Calu3 (cell line): ENCODE measurements at regions not wholly inside any gene's neighbourhood (a gene's known extent, or its start where the extent isn't known, plus 50 kb on each side); places are given as distances from the start of the nearest gene placed in this dataset.

ENCODE experiments used
- BruUV-seq: library from RNA; stranded (reverse); fragments of 400-500 nt; replicated peaks from 2 replicates; lab custom pipeline; 2021; lab: Mats Ljungman, UMichigan
- CTCF ChIA-PET: fragments of 300-600 bp; sonication (Branson Sonifier 250); formaldehyde crosslinking; loops from one replicate; lab custom pipeline; 2022; ENCODE audit warnings: antibody characterized with exemption; lab: Charles Lee
- DNase-seq: peaks from one replicate; pipeline ENCODE4 v3.0.0; 2022
- H3K27ac Mint-ChIP-seq: one replicate; pipeline ENCODE4 v1.8.0; 2022; ENCODE audit warnings: mixed read lengths; ENCODE audit not compliant: unreplicated experiment
- H3K27me3 Mint-ChIP-seq: one replicate; pipeline ENCODE4 v1.8.0; 2022; ENCODE audit warnings: mixed read lengths; ENCODE audit not compliant: unreplicated experiment
- H3K36me3 Mint-ChIP-seq: one replicate; pipeline ENCODE4 v1.8.0; 2022; ENCODE audit warnings: mild to moderate bottlenecking, moderate library complexity, mixed read lengths; ENCODE audit not compliant: insufficient read depth, unreplicated experiment
- H3K4me1 Mint-ChIP-seq: one replicate; pipeline ENCODE4 v1.8.0; 2022; ENCODE audit warnings: mild to moderate bottlenecking, low read depth, mixed read lengths; ENCODE audit not compliant: unreplicated experiment
- H3K4me3 Mint-ChIP-seq: one replicate; pipeline ENCODE4 v1.8.0; 2022; ENCODE audit warnings: mild to moderate bottlenecking, low read depth, moderate library complexity, mixed read lengths; ENCODE audit not compliant: unreplicated experiment
- H3K9me3 Mint-ChIP-seq: one replicate; pipeline ENCODE4 v1.8.0; 2022; ENCODE audit warnings: low read depth, mixed read lengths; ENCODE audit not compliant: unreplicated experiment
- CTCF ChIP-seq: fragments of 200-600 bp; IDR thresholded peaks from one replicate; pipeline ENCODE4 v1.8.0; 2022; ENCODE audit warnings: antibody characterized with exemption; ENCODE audit not compliant: unreplicated experiment
- intact Hi-C: fragments of 100-400 bp; cut with micrococcal nuclease; formaldehyde crosslinking; loops from one replicate; pipeline ENCODE4 v1.10.0; 2022; ENCODE audit not compliant: unreplicated experiment

GRCh38 chr2:103527278-103527677, 765.4 kb downstream of the TMEM182 start:
- H3K36me3 Mint-ChIP-seq = no peaks in the 10 kb centered on the region
- H3K4me3 Mint-ChIP-seq = no peak overlapping the region
- no TSS peak for BruUV-seq
- intact Hi-C loops = no loop called here
- no peaks in the 10 kb centered on the region for H3K27me3 Mint-ChIP-seq
- no peak for TF ChIP-seq CTCF
- DNase-seq = no peak
- no peak overlapping the region for H3K27ac Mint-ChIP-seq
- no peaks in the 10 kb centered on the region for H3K4me1 Mint-ChIP-seq
- CTCF ChIA-PET = interaction anchor here (0.6 kb wide), 1 partner anchor 99 kb away, joined by 3 read pairs; no protein-coding TSS in a partner anchor
- H3K9me3 Mint-ChIP-seq = peaks cover 4% of the 10 kb centered on the region

- Mint-ChIP-seq H3K4me1 (no peaks in the 10 kb centered on the region), H3K27me3 (no peaks in the 10 kb centered on the region), H3K4me3 (no peak overlapping the region), H3K27ac (no peak overlapping the region), H3K9me3 (peaks cover 4% of the 10 kb centered on the region), H3K36me3 (no peaks in the 10 kb centered on the region)
- no peak for DNase-seq
- CTCF ChIA-PET = no interaction called here
- no TSS peak for BruUV-seq
- intact Hi-C loops = no loop called here
- no peak for TF ChIP-seq CTCF
Observed at GRCh38 chr2:103529798-103530502, 768.1 kb downstream of the TMEM182 start.

- BruUV-seq = no TSS peak
- CTCF ChIA-PET = no interaction called here
Observed at GRCh38 chr2:103552775-103553174, 790.9 kb downstream of the TMEM182 start.

GRCh38 chr2:103594823-103595222, 833.0 kb downstream of the TMEM182 start:
- no peak for DNase-seq
- Mint-ChIP-seq H3K36me3 (no peaks in the 10 kb centered on the region), H3K9me3 (peaks cover 15% of the 10 kb centered on the region), H3K27me3 (no peaks in the 10 kb centered on the region), H3K4me1 (no peaks in the 10 kb centered on the region), H3K4me3 (no peak overlapping the region), H3K27ac (no peak overlapping the region)
- no peak for TF ChIP-seq CTCF
- CTCF ChIA-PET = no interaction called here
- intact Hi-C loops = no loop called here
- BruUV-seq = no TSS peak

More at GRCh38 chr2:103552775-103553174, 790.9 kb downstream of the TMEM182 start:
- Mint-ChIP-seq H3K4me3 (no peak overlapping the region), H3K36me3 (no peaks in the 10 kb centered on the region), H3K9me3 (peaks cover 22% of the 10 kb centered on the region), H3K27me3 (no peaks in the 10 kb centered on the region), H3K4me1 (no peaks in the 10 kb centered on the region), H3K27ac (no peak overlapping the region)
- no peak for DNase-seq
- intact Hi-C loops = no loop called here
- TF ChIP-seq CTCF = no peak
